GM13977 (cell line): ENCODE measurements at regions not wholly inside any gene's neighbourhood (a gene's known extent, or its start where the extent isn't known, plus 50 kb on each side); places are given as distances from the start of the nearest gene placed in this dataset.

Source experiments
- DNase-seq: peaks from one replicate; pipeline ENCODE4 v3.0.0; 2012; ENCODE audit warnings: low spot score
- in situ Hi-C: fragments of 300-500 bp; cut with MboI; formaldehyde crosslinking; loops from one replicate; pipeline ENCODE4 v1.12.0; 2022; ENCODE audit warnings: low sequenced_read_pairs, low pct_unique_long_range_greater_than_20kb, mixed read lengths, inconsistent platforms; ENCODE audit not compliant: unreplicated experiment
- TF ChIP-seq, protein P1 (sequence below): IDR thresholded peaks from 2 replicates; pipeline ENCODE4 v1.5.1; 2012; ENCODE audit warnings: mild to moderate bottlenecking, control low read depth; ENCODE audit not compliant: insufficient read depth; ENCODE audit errors: extremely low read depth, missing control alignments

DNA sequence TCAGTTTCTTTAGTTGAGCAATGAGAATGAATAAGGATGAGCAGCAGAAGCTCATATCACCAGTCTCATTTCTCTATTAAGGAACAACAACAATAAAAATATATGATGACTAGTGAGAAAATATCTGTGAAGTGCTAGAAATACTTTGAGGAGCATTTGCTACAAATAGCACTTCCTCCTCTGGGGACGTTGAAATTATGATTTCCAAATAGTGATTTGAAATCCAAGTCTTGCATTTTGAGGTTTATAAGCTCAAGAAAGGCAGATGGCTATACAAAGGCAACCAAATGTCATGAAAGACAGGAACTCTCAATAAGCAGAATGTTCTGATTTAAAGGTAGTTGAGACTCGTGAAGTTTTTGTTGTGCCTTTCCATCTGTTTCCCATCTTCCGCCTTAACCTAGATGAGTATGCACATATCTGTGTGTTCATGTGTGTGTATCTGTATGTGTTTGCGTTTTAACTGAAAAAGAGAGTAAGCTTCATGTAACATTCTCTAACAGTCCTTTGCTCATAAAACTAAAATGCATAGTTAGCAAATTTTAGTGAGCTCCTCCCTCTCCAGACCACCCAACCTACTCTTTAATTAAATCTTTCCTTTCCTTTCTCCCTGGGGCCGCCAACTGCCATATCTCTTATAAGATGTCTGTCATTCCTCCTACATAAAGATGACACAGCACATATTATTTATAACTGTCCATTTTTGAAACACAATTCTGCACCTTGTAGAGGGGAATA is 222.6 kb upstream of the RASGEF1B start:
- TF ChIP-seq, protein P1, sequence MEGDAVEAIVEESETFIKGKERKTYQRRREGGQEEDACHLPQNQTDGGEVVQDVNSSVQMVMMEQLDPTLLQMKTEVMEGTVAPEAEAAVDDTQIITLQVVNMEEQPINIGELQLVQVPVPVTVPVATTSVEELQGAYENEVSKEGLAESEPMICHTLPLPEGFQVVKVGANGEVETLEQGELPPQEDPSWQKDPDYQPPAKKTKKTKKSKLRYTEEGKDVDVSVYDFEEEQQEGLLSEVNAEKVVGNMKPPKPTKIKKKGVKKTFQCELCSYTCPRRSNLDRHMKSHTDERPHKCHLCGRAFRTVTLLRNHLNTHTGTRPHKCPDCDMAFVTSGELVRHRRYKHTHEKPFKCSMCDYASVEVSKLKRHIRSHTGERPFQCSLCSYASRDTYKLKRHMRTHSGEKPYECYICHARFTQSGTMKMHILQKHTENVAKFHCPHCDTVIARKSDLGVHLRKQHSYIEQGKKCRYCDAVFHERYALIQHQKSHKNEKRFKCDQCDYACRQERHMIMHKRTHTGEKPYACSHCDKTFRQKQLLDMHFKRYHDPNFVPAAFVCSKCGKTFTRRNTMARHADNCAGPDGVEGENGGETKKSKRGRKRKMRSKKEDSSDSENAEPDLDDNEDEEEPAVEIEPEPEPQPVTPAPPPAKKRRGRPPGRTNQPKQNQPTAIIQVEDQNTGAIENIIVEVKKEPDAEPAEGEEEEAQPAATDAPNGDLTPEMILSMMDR = no peak
- DNase-seq = no peak
- in situ Hi-C loops = no loop called here

- DNase-seq = no peak
- in situ Hi-C loops = no loop called here
- TF ChIP-seq, protein P1 = no peak
These were observed 219.2 kb upstream of the RASGEF1B start for GRCh38 chr4:81690871-81691270.

GRCh38 chr4:81688085-81688484 is 216.4 kb upstream of the RASGEF1B start:
- in situ Hi-C loops = no loop called here
- DNase-seq = no peak
- TF ChIP-seq, protein P1 = no peak

DNA sequence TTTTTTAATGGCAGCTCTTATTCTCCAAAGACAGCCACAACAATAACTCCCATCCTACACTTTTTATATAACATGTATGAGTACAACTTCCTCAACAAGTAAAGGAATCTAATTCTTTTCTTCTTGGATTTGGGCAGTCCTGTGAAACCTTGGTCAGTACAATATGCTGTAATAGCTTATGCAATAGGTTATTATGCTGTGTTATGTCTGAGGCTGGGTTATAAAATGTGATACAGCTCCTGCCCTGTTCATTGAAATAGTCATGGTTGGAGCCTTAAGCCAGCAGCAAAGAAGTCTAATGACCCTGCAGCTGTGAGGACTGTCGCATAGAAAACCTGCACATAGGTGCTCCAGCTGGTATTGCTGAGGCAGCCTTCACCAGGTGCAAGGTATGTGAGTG is 215.8 kb upstream of the RASGEF1B start:
- TF ChIP-seq, protein P1 = no peak
- in situ Hi-C loops = no loop called here
- DNase-seq = no peak

GRCh38 chr4:81685104-81685503 is 213.4 kb upstream of the RASGEF1B start:
- TF ChIP-seq, protein P1 = no peak
- in situ Hi-C loops = no loop called here
- no peak for DNase-seq

DNA sequence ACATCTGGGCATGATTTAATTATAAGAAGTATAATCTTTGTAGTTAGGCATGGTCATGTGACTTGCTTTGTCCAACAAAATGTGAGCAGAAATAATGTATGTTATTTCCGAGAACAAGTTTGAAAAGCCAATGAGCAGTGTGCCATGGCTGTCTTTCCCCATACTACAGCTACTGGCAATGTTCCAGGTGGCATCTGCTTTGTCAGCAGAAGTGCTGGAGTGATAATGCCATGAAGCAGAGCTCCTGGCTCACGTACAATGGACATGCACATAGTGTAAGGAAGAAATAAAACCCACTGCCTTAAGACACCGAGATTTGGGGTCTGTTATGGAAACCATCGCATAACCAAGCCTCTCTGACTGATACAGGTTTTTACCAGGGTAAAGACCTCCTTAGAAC is 212.6 kb upstream of the RASGEF1B start:
- no peak for DNase-seq
- in situ Hi-C loops = no loop called here
- TF ChIP-seq, protein P1 = no peak
